Upper lobe of right lung (tissue), 1 donor: ENCODE measurements at regions not wholly inside any gene's neighbourhood (a gene's known extent, or its start where the extent isn't known, plus 50 kb on each side); places are given as distances from the start of the nearest gene placed in this dataset.

Source experiments
- ATAC-seq: fragments of 200-7000 bp; cut with Tn5 transposase; one replicate; pipeline ENCODE4 v1.9.1; 2020; ENCODE audit warnings: mild to moderate bottlenecking, moderate library complexity
- DNase-seq: peaks from one replicate; pipeline ENCODE4 v3.0.0-alpha.2; 2020
- H3K27ac ChIP-seq: fragments of 200-600 bp; one replicate; pipeline ENCODE4 v1.8.0; 2022
- H3K27me3 ChIP-seq: fragments of 200-600 bp; one replicate; pipeline ENCODE4 v1.8.0; 2022; ENCODE audit warnings: mild to moderate bottlenecking
- H3K36me3 ChIP-seq: fragments of 200-600 bp; one replicate; pipeline ENCODE4 v1.8.0; 2022
- H3K4me1 ChIP-seq: fragments of 200-600 bp; one replicate; pipeline ENCODE4 v1.8.0; 2022
- H3K4me3 ChIP-seq: fragments of 200-600 bp; one replicate; pipeline ENCODE4 v1.8.0; 2022; ENCODE audit warnings: mild to moderate bottlenecking
- H3K9me3 ChIP-seq: fragments of 200-600 bp; one replicate; pipeline ENCODE4 v1.8.0; 2022
- intact Hi-C: fragments of 100-400 bp; cut with DNase I; formaldehyde crosslinking; loops from one replicate; pipeline ENCODE4 v1.11.0; 2022
- TF ChIP-seq, protein P1 (sequence below): fragments of 200-600 bp; IDR thresholded peaks from one replicate; pipeline ENCODE4 v1.8.0; 2022; ENCODE audit warnings: antibody characterized with exemption
- donor health status: DM: no; HTN: yes; CAD: no; lungs with severe emphysema.

DNA sequence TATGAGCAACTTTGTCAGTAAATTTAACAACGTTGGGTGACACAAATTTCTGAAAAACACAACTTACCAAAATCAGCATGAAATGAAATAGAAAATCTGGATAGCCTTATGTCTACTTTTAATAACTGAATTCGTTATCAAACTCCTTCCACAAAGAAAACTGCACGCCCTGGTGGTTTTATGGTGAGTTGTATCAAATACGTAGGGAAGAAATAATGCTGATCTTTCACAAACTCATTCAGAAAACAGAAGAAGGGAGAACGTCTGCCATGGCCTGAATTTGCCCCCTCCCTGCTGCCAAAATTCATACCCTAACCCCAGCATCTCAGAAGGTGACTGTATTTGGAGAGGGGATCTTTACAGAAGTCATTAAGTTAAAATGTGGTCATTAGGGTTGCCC is 50.0 kb upstream of the COL18A1 start:
- intact Hi-C loops = no loop called here
- ATAC-seq (no peak), DNase-seq (no peak)
- H3K36me3 ChIP-seq = no peaks in the 10 kb centered on the region
- H3K27ac ChIP-seq = no peak overlapping the region
- no peaks in the 10 kb centered on the region for H3K9me3 ChIP-seq
- TF ChIP-seq, protein P1, sequence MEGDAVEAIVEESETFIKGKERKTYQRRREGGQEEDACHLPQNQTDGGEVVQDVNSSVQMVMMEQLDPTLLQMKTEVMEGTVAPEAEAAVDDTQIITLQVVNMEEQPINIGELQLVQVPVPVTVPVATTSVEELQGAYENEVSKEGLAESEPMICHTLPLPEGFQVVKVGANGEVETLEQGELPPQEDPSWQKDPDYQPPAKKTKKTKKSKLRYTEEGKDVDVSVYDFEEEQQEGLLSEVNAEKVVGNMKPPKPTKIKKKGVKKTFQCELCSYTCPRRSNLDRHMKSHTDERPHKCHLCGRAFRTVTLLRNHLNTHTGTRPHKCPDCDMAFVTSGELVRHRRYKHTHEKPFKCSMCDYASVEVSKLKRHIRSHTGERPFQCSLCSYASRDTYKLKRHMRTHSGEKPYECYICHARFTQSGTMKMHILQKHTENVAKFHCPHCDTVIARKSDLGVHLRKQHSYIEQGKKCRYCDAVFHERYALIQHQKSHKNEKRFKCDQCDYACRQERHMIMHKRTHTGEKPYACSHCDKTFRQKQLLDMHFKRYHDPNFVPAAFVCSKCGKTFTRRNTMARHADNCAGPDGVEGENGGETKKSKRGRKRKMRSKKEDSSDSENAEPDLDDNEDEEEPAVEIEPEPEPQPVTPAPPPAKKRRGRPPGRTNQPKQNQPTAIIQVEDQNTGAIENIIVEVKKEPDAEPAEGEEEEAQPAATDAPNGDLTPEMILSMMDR = no peak
- no peak overlapping the region for H3K4me3 ChIP-seq
- H3K4me1 ChIP-seq = peaks cover 9% of the 10 kb centered on the region
- no peaks in the 10 kb centered on the region for H3K27me3 ChIP-seq
